PC-9 (cell line): ENCODE measurements at regions not wholly inside any gene's neighbourhood (a gene's known extent, or its start where the extent isn't known, plus 50 kb on each side); places are given as distances from the start of the nearest gene placed in this dataset.

ENCODE experiments used
- EZH2 ChIP-seq: fragments of 200-600 bp; sonication (generic); IDR thresholded peaks from 2 replicates; pipeline ENCODE4 v1.8.0; 2017; ENCODE audit warnings: antibody characterized with exemption, low read depth
- TF ChIP-seq, protein P1 (sequence below): fragments of 200-600 bp; sonication (generic); conservative IDR thresholded peaks from 2 replicates; pipeline ENCODE4 v1.6.1; 2017; ENCODE audit warnings: mixed run types, antibody characterized with exemption, mild to moderate bottlenecking, moderate library complexity

DNA sequence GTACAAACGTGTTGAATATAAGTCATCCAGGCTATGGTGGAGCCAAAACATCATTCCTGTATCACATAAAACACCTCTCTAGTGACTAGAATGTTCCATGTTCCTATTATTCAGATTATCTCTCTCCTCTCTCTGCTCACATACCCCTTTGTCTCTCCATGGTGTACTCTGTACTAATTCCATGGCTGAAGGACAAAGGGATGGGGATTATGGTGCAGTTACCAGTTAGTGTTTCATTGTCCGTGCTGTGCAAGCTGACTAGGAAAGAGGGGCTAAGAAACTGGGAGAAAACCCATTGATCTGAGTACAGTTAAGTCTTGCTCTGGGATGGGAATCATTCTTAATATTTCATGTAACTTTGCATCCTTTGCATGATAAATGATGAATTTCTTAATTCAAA is 397.4 kb upstream of the NOX3 start:
- TF ChIP-seq, protein P1, sequence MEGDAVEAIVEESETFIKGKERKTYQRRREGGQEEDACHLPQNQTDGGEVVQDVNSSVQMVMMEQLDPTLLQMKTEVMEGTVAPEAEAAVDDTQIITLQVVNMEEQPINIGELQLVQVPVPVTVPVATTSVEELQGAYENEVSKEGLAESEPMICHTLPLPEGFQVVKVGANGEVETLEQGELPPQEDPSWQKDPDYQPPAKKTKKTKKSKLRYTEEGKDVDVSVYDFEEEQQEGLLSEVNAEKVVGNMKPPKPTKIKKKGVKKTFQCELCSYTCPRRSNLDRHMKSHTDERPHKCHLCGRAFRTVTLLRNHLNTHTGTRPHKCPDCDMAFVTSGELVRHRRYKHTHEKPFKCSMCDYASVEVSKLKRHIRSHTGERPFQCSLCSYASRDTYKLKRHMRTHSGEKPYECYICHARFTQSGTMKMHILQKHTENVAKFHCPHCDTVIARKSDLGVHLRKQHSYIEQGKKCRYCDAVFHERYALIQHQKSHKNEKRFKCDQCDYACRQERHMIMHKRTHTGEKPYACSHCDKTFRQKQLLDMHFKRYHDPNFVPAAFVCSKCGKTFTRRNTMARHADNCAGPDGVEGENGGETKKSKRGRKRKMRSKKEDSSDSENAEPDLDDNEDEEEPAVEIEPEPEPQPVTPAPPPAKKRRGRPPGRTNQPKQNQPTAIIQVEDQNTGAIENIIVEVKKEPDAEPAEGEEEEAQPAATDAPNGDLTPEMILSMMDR: no peak
- no peak for TF ChIP-seq EZH2
